BLaER1 (cell line): ENCODE measurements at regions not wholly inside any gene's neighbourhood (a gene's known extent, or its start where the extent isn't known, plus 50 kb on each side); places are given as distances from the start of the nearest gene placed in this dataset.
A peak's percentile ranks its signal among the peaks of the same experiment; 100 is the strongest.

Experiments
- H3K27ac ChIP-seq: shearing (Covaris generic); formaldehyde crosslinking; 2 replicates; pipeline ENCODE4 v1.8.1; 2022
- H3K27me3 ChIP-seq: shearing (Covaris generic); formaldehyde crosslinking; 2 replicates; pipeline ENCODE4 v1.8.1; 2022
- H3K36me3 ChIP-seq: shearing (Covaris generic); formaldehyde crosslinking; 2 replicates; pipeline ENCODE4 v1.8.1; 2022
- H3K4me1 ChIP-seq: shearing (Covaris generic); formaldehyde crosslinking; 2 replicates; pipeline ENCODE4 v1.8.1; 2022
- H3K4me2 ChIP-seq: shearing (Covaris generic); formaldehyde crosslinking; 2 replicates; pipeline ENCODE4 v1.8.1; 2022
- H3K4me3 ChIP-seq: shearing (Covaris generic); formaldehyde crosslinking; 2 replicates; pipeline ENCODE4 v1.8.1; 2022
- H3K9ac ChIP-seq: shearing (Covaris generic); formaldehyde crosslinking; 2 replicates; pipeline ENCODE4 v1.8.1; 2022
- H3K9me3 ChIP-seq: shearing (Covaris generic); formaldehyde crosslinking; 2 replicates; pipeline ENCODE4 v1.8.1; 2022
- H4K20me1 ChIP-seq: shearing (Covaris generic); formaldehyde crosslinking; 2 replicates; pipeline ENCODE4 v1.8.1; 2022
- Cebpa-rat ChIP-seq: shearing (Covaris generic); IDR thresholded peaks from 2 replicates; pipeline ENCODE4 v1.8.1; 2022

- Histone ChIP-seq H3K27ac (no peak overlapping the region), H3K9ac (no peak overlapping the region), H3K36me3 (no peaks in the 10 kb centered on the region), H3K9me3 (peaks cover 4% of the 10 kb centered on the region; the same call in 1 of the 2 replicates), H4K20me1 (no peaks in the 10 kb centered on the region), H3K4me1 (peaks cover 10% of the 10 kb centered on the region), H3K4me2 (no peak overlapping the region), H3K4me3 (no peak overlapping the region), H3K27me3 (0 out of 2 replicates have a peak, but pooled peaks cover 4% of the 10 kb centered on the region)
- no peak for TF ChIP-seq Cebpa-rat
Measured at GRCh38 chr15:69891606-69892005, 206.1 kb downstream of the TLE3 start.

- H3K4me3 ChIP-seq: no peak overlapping the region
- H4K20me1 ChIP-seq: no peaks in the 10 kb centered on the region
- no peak overlapping the region for H3K27ac ChIP-seq
- peaks cover 10% of the 10 kb centered on the region for H3K4me1 ChIP-seq
- no peak overlapping the region for H3K9ac ChIP-seq
- no peaks in the 10 kb centered on the region for H3K36me3 ChIP-seq
- peaks cover 4% of the 10 kb centered on the region; the same call in 1 of the 2 replicates for H3K9me3 ChIP-seq
- no peak overlapping the region for H3K4me2 ChIP-seq
- H3K27me3 ChIP-seq: 0 out of 2 replicates have a peak, but pooled peaks cover 4% of the 10 kb centered on the region
- no peak for TF ChIP-seq Cebpa-rat
Measured at GRCh38 chr15:69892351-69892750, 205.4 kb downstream of the TLE3 start.

- H3K27ac ChIP-seq: no peak overlapping the region
- H3K9me3 ChIP-seq: peaks cover 4% of the 10 kb centered on the region; the same call in 1 of the 2 replicates
- H3K4me1 ChIP-seq: peaks cover 10% of the 10 kb centered on the region
- 0 out of 2 replicates have a peak, but pooled peaks cover 4% of the 10 kb centered on the region for H3K27me3 ChIP-seq
- no peak overlapping the region for H3K4me3 ChIP-seq
- TF ChIP-seq Cebpa-rat: no peak
- H3K36me3 ChIP-seq: no peaks in the 10 kb centered on the region
- H4K20me1 ChIP-seq: no peaks in the 10 kb centered on the region
- H3K4me2 ChIP-seq: no peak overlapping the region
- H3K9ac ChIP-seq: no peak overlapping the region
Measured at GRCh38 chr15:69893086-69893485, 204.6 kb downstream of the TLE3 start.

GRCh38 chr15:69893863-69894262 is 203.9 kb downstream of the TLE3 start:
- Histone ChIP-seq H3K27ac (no peak overlapping the region), H3K4me1 (peaks cover 10% of the 10 kb centered on the region), H3K4me3 (no peak overlapping the region), H4K20me1 (no peaks in the 10 kb centered on the region), H3K4me2 (peak overlapping the region; percentile 35), H3K9ac (no peak overlapping the region), H3K9me3 (peaks cover 4% of the 10 kb centered on the region; the same call in 1 of the 2 replicates), H3K27me3 (0 out of 2 replicates have a peak, but pooled peaks cover under 1% of the 10 kb centered on the region), H3K36me3 (no peaks in the 10 kb centered on the region)
- no peak for TF ChIP-seq Cebpa-rat

GRCh38 chr15:69895202-69895601 is 202.5 kb downstream of the TLE3 start:
- no peaks in the 10 kb centered on the region for H3K36me3 ChIP-seq
- H3K9me3 ChIP-seq: no peaks in the 10 kb centered on the region
- no peaks in the 10 kb centered on the region for H3K27me3 ChIP-seq
- TF ChIP-seq Cebpa-rat: no peak
- H3K4me1 ChIP-seq: peaks cover 10% of the 10 kb centered on the region
- H3K4me2 ChIP-seq: no peak overlapping the region
- H4K20me1 ChIP-seq: no peaks in the 10 kb centered on the region
- H3K9ac ChIP-seq: no peak overlapping the region
- H3K4me3 ChIP-seq: no peak overlapping the region
- H3K27ac ChIP-seq: no peak overlapping the region

- Histone ChIP-seq H3K4me2 (no peak overlapping the region), H3K27me3 (no peaks in the 10 kb centered on the region), H3K4me3 (no peak overlapping the region), H3K4me1 (peaks cover 10% of the 10 kb centered on the region), H3K27ac (no peak overlapping the region), H3K36me3 (no peaks in the 10 kb centered on the region), H4K20me1 (no peaks in the 10 kb centered on the region), H3K9ac (no peak overlapping the region), H3K9me3 (no peaks in the 10 kb centered on the region)
- no peak for TF ChIP-seq Cebpa-rat
Measured at GRCh38 chr15:69896606-69897005, 201.1 kb downstream of the TLE3 start.

- Histone ChIP-seq H4K20me1 (no peaks in the 10 kb centered on the region), H3K4me3 (no peak overlapping the region), H3K4me2 (no peak overlapping the region), H3K9ac (no peak overlapping the region), H3K4me1 (peaks cover 10% of the 10 kb centered on the region), H3K27me3 (no peaks in the 10 kb centered on the region), H3K27ac (no peak overlapping the region), H3K9me3 (no peaks in the 10 kb centered on the region), H3K36me3 (no peaks in the 10 kb centered on the region)
- TF ChIP-seq Cebpa-rat: no peak
Measured at GRCh38 chr15:69897061-69897460, 200.7 kb downstream of the TLE3 start.

GRCh38 chr15:69897471-69898237 is 200.1 kb downstream of the TLE3 start:
- H3K4me3 ChIP-seq: no peak overlapping the region
- H3K27me3 ChIP-seq: no peaks in the 10 kb centered on the region
- H3K9ac ChIP-seq: no peak overlapping the region
- peaks cover 10% of the 10 kb centered on the region for H3K4me1 ChIP-seq
- H3K4me2 ChIP-seq: no peak overlapping the region
- no peaks in the 10 kb centered on the region for H4K20me1 ChIP-seq
- TF ChIP-seq Cebpa-rat: no peak
- no peaks in the 10 kb centered on the region for H3K9me3 ChIP-seq
- no peak overlapping the region for H3K27ac ChIP-seq
- no peaks in the 10 kb centered on the region for H3K36me3 ChIP-seq

GRCh38 chr15:69898243-69898642 is 199.5 kb downstream of the TLE3 start:
- TF ChIP-seq Cebpa-rat: no peak
- no peaks in the 10 kb centered on the region for H3K27me3 ChIP-seq

GRCh38 chr15:69902414-69903062 is 195.2 kb downstream of the TLE3 start:
- H3K27me3 ChIP-seq: no peaks in the 10 kb centered on the region
- H3K4me1 ChIP-seq: no peaks in the 10 kb centered on the region
- no peaks in the 10 kb centered on the region for H3K36me3 ChIP-seq
- H3K4me3 ChIP-seq: no peak overlapping the region
- H3K9me3 ChIP-seq: no peaks in the 10 kb centered on the region
- H3K4me2 ChIP-seq: no peak overlapping the region
- no peak overlapping the region for H3K27ac ChIP-seq
- no peaks in the 10 kb centered on the region for H4K20me1 ChIP-seq
- no peak overlapping the region for H3K9ac ChIP-seq
- TF ChIP-seq Cebpa-rat: no peak

More at GRCh38 chr15:69898243-69898642, 199.5 kb downstream of the TLE3 start:
- H3K36me3 ChIP-seq: no peaks in the 10 kb centered on the region
- no peak overlapping the region for H3K9ac ChIP-seq
- no peak overlapping the region for H3K4me3 ChIP-seq
- no peak overlapping the region for H3K4me2 ChIP-seq
- H4K20me1 ChIP-seq: no peaks in the 10 kb centered on the region
- peaks cover 10% of the 10 kb centered on the region for H3K4me1 ChIP-seq
- H3K27ac ChIP-seq: no peak overlapping the region
- no peaks in the 10 kb centered on the region for H3K9me3 ChIP-seq
